PFSK-1 (cell line): ENCODE measurements at regions not wholly inside any gene's neighbourhood (a gene's known extent, or its start where the extent isn't known, plus 50 kb on each side); places are given as distances from the start of the nearest gene placed in this dataset.

ENCODE experiments used
- FOXP2 ChIP-seq: optimal IDR thresholded peaks from 2 replicates; pipeline ENCODE3; 2011; ENCODE audit warnings: borderline replicate concordance, control low read depth, inconsistent platforms; ENCODE audit not compliant: insufficient read depth; ENCODE audit errors: extremely low read length, extremely low read depth
- POLR2AphosphoS5 ChIP-seq: IDR thresholded peaks from 2 replicates; pipeline ENCODE4 v1.6.1; 2012; ENCODE audit warnings: low read depth, mild to moderate bottlenecking, control low read depth, low read length, moderate library complexity
- REST ChIP-seq, 2 experiments: IDR thresholded peaks; 2 replicates each; pipeline versions ENCODE4 v1.6.1 to v1.8.0; 2011 to 2012; ENCODE audit warnings: low read depth in 2 of 2, low read length in 2 of 2, control low read depth in 1 of 2, inconsistent platforms in 1 of 2, mild to moderate bottlenecking in 1 of 2, moderate library complexity in 1 of 2; ENCODE audit not compliant: insufficient read depth in 1 of 2
- SIN3A ChIP-seq: IDR thresholded peaks from 2 replicates; pipeline ENCODE4 v1.6.1; 2012; ENCODE audit warnings: mild to moderate bottlenecking, low read length, moderate library complexity, borderline replicate concordance; ENCODE audit not compliant: insufficient read depth

- TF ChIP-seq POLR2AphosphoS5, result no peak
- TF ChIP-seq SIN3A, result no peak
- no peak for TF ChIP-seq REST (IDR thresholded peaks at IDR 0.05; ENCODE audit: insufficient read depth in 1 of 2, low read depth in 2 of 2, low read length in 2 of 2)
- no peak for TF ChIP-seq FOXP2
Observed at GRCh38 chr3:102484-102883, 94.1 kb upstream of the CHL1 start.
